Right lobe of liver (tissue), 6 donors: ENCODE measurements at regions not wholly inside any gene's neighbourhood (a gene's known extent, or its start where the extent isn't known, plus 50 kb on each side); places are given as distances from the start of the nearest gene placed in this dataset.

Experiments used
- ATAC-seq, 4 donors: fragments of 200-7000 bp; cut with Tn5 transposase; one replicate each; pipeline ENCODE4 v1.9.1; 2020; ENCODE audit warnings: mild to moderate bottlenecking in 4 of 4, moderate library complexity in 4 of 4
- DNase-seq, 3 donors: peaks; one replicate each; pipeline ENCODE4 v3.0.0-alpha.2; 2020
- H3K27ac ChIP-seq, 3 donors: fragments of 200-600 bp; one replicate each; pipeline ENCODE4 v1.8.0; 2022
- H3K27me3 ChIP-seq, 2 donors: fragments of 200-600 bp; one replicate each; pipeline ENCODE4 v1.8.0; 2022
- H3K36me3 ChIP-seq, 4 donors: fragments of 200-600 bp; sonication (generic) in 1 of 4; one replicate each; pipeline versions ENCODE4 v1.5.1 to v1.8.0; 2017 to 2022; ENCODE audit warnings: control low read depth in 1 of 4
- H3K4me1 ChIP-seq, 4 donors: fragments of 200-600 bp; sonication (generic) in 1 of 4; one replicate each; pipeline versions ENCODE4 v1.5.1 to v1.8.0; 2017 to 2022; ENCODE audit warnings: control low read depth in 1 of 4
- H3K4me3 ChIP-seq, 3 donors: fragments of 200-600 bp; one replicate each; pipeline ENCODE4 v1.8.0; 2022
- H3K9me3 ChIP-seq, 4 donors: fragments of 200-600 bp; sonication (generic) in 1 of 4; one replicate each; pipeline versions ENCODE4 v1.5.1 to v1.8.0; 2017 to 2022; ENCODE audit warnings: control low read depth in 1 of 4
- POLR2A ChIP-seq: fragments of 450-650 bp; IDR thresholded peaks from one replicate; pipeline ENCODE4 v1.6.1; 2017; ENCODE audit warnings: antibody characterized with exemption, mild to moderate bottlenecking
- WGBS: methylation state at CpG from one replicate; pipeline ENCODE4 v1.1.6; 2018; ENCODE audit warnings: low coverage, low lambda C conversion rate; ENCODE audit not compliant: insufficient coverage; ENCODE audit errors: missing lambda C conversion rate; 5-methylcytosine and 5-hydroxymethylcytosine counted together
- intact Hi-C, 2 donors: fragments of 100-400 bp; cut with DNase I; formaldehyde crosslinking; loops; one replicate each; pipeline versions ENCODE4 v1.11.2 to v1.14.1; 2022
- TF ChIP-seq, protein P1 (sequence below), 4 donors: fragments of 200-600 bp in 3 of 4; fragments of 450-650 bp in 1 of 4; IDR thresholded peaks; one replicate each; pipeline versions ENCODE4 v1.5.1 to v1.8.0; 2016 to 2022; ENCODE audit warnings: antibody characterized with exemption in 4 of 4, mild to moderate bottlenecking in 2 of 4
- donor health status: DM: no; HTN: yes; CAD: no.
- donor health status: DM: no; HTN: no; CAD: no.
- donor health status: DM: no; HTN: no; CAD: no.
- donor health status: DM: no; HTN: yes; CAD: no.
- donor health status: DM: no; HTN: yes; CAD: no.

DNA sequence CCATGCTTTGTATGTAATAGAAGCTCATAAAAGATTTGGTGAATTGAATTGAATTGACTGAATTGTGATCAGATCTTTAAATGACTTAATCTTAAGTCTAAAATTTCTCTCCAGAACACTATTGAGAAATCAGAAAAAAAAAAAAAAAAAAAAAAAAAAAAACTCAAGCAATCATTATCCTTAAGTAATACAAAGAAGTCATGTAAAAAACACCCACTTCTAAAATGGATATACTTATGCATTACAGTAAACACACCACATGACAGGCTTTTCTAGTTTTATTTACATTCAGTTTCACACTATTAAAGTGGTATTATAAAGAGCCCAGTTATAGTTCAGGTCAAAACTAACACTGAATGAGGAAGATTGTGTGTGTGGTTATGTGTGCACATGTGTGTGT lies 84.9 kb upstream of the GLS start:
- TF ChIP-seq, protein P1, sequence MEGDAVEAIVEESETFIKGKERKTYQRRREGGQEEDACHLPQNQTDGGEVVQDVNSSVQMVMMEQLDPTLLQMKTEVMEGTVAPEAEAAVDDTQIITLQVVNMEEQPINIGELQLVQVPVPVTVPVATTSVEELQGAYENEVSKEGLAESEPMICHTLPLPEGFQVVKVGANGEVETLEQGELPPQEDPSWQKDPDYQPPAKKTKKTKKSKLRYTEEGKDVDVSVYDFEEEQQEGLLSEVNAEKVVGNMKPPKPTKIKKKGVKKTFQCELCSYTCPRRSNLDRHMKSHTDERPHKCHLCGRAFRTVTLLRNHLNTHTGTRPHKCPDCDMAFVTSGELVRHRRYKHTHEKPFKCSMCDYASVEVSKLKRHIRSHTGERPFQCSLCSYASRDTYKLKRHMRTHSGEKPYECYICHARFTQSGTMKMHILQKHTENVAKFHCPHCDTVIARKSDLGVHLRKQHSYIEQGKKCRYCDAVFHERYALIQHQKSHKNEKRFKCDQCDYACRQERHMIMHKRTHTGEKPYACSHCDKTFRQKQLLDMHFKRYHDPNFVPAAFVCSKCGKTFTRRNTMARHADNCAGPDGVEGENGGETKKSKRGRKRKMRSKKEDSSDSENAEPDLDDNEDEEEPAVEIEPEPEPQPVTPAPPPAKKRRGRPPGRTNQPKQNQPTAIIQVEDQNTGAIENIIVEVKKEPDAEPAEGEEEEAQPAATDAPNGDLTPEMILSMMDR (IDR thresholded peaks at IDR 0.05), result no peak
- TF ChIP-seq POLR2A, result no peak
- no peak for ATAC-seq
- Histone ChIP-seq H3K27ac (no peak overlapping the region), H3K4me3 (no peak overlapping the region), H3K4me1 (no peaks in the 10 kb centered on the region), H3K9me3 (no peaks in the 10 kb centered on the region), H3K36me3 (no peaks in the 10 kb centered on the region), H3K27me3 (no peaks in the 10 kb centered on the region)
- intact Hi-C loops, result no loop called here
- no peak for DNase-seq

DNA sequence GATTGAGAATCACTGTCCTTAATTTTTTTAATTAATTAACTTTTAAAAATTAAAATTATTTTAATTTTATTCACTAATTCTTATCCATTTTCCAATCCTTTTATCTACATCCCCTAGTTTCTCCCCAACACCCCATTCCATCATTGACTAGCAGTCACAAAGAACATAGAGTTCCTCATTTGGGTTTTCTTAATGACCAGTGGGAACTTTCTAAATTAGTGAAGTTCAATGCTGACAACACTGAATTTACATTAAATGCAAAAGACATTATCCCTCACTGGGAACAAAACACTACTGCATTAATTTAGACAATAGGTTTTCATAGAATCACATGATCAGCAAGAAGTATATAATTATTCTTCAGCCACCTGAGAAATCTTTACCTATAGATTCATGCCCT lies 80.6 kb upstream of the GLS start:
- Histone ChIP-seq H3K4me3 (no peak overlapping the region), H3K27me3 (no peaks in the 10 kb centered on the region), H3K36me3 (no peaks in the 10 kb centered on the region), H3K9me3 (no peaks in the 10 kb centered on the region), H3K4me1 (no peaks in the 10 kb centered on the region), H3K27ac (no peak overlapping the region)
- TF ChIP-seq POLR2A, result no peak
- TF ChIP-seq, protein P1 (IDR thresholded peaks at IDR 0.05), result no peak
- ATAC-seq (no peak), DNase-seq (no peak)
- intact Hi-C loops, result no loop called here

DNA sequence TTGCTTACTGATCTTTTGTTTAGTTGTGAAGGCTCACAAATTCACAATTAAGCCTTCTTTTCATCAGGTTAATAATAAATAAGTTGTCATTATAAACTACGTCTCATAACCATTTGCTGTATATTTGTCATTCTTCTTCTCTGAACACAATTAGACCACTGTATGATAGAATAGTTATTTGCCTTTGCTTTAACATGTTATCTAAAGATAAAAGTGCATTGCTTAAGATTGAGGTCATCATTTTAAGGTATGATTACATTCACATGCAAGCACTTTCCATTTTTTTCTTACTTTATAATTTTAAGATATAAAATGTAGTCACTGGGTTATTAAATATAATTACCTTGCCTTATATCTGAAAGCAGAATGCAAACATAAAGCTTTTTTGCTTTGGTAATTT lies 80.1 kb upstream of the GLS start:
- Histone ChIP-seq H3K4me1 (no peaks in the 10 kb centered on the region), H3K27ac (no peak overlapping the region), H3K4me3 (no peak overlapping the region), H3K9me3 (no peaks in the 10 kb centered on the region), H3K27me3 (no peaks in the 10 kb centered on the region), H3K36me3 (no peaks in the 10 kb centered on the region)
- no peak for TF ChIP-seq POLR2A
- TF ChIP-seq, protein P1 (IDR thresholded peaks at IDR 0.05), result no peak
- ATAC-seq (no peak), DNase-seq (no peak)
- 75% methylated on average over 1 of the region's 1 CpG for WGBS
- intact Hi-C loops, result no loop called here

DNA sequence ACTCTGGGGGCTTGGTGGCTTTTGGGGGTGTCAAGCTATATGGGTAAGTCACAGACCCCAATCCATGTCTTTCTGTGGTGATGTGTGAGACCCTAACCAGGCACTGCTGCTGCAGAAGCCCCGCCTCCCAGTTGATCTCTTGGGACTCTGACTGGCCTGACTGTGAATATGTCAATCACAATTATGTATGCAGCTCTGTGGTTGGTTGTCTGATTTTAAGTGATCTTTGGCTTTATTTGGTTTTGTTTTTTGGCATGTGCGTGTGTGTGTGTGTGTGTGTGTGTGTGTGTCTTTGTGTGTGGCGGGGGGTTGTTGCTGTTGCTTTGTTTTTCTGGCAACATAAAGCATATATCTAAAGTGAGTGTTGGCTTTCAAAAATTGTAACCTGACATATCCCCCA lies 78.5 kb upstream of the GLS start:
- Histone ChIP-seq H3K4me3 (no peak overlapping the region), H3K4me1 (no peaks in the 10 kb centered on the region), H3K36me3 (no peaks in the 10 kb centered on the region), H3K9me3 (no peaks in the 10 kb centered on the region), H3K27me3 (no peaks in the 10 kb centered on the region), H3K27ac (no peak overlapping the region)
- 57% methylated on average over 2 of the region's 3 CpGs for WGBS
- TF ChIP-seq, protein P1 (IDR thresholded peaks at IDR 0.05), result no peak
- TF ChIP-seq POLR2A, result no peak
- ATAC-seq, result no peak
- intact Hi-C loops, result no loop called here
- no peak for DNase-seq

DNA sequence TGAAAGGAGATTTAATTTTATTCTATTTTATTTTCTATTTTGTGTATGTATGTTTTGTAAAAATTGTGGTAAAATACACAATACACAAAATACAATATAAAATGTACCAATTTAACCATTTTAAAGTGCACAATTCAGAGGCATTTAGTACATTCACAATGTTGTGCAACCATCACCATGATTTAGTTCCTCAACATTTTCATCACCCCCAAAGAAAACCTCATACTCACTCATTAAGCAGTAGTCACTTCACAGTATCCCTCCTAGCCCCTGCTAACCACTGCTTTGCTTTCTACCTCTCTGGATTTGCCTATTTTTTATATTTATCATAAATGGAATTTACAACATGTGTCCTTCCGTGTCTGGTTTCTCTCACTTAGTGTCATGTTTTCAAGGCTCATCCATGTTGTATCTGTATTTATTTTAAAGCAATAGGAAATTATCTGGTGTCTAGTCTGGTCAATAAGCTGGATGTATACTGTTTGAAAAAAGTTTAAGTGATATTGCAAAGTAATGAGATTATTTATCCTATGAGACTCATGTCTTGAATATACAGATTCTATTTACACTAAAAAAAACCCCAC lies 77.9 kb upstream of the GLS start:
- no peaks in the 10 kb centered on the region for H3K9me3 ChIP-seq
- H3K36me3 ChIP-seq, result no peaks in the 10 kb centered on the region
- H3K27ac ChIP-seq, result no peak overlapping the region
- no peak overlapping the region for H3K4me3 ChIP-seq
- no peaks in the 10 kb centered on the region for H3K4me1 ChIP-seq
- DNase-seq (no peak), ATAC-seq (no peak)
- no peaks in the 10 kb centered on the region for H3K27me3 ChIP-seq
- intact Hi-C loops, result no loop called here
- TF ChIP-seq POLR2A, result no peak
- TF ChIP-seq, protein P1 (IDR thresholded peaks at IDR 0.05), result no peak
- 71% methylated on average over 1 of the region's 1 CpG for WGBS
